Renal cortical epithelial cell (primary cell): ENCODE measurements at regions not wholly inside any gene's neighbourhood (a gene's known extent, or its start where the extent isn't known, plus 50 kb on each side); places are given as distances from the start of the nearest gene placed in this dataset.

ENCODE experiments used
- DNase-seq: peaks from one replicate; pipeline ENCODE4 v3.0.0-alpha.2; 2011; ENCODE audit warnings: low read depth

GRCh38 chr4:116438417-116438816 lies 647.0 kb downstream of the TRAM1L1 start:
- no peak for DNase-seq

GRCh38 chr4:116427666-116428065 lies 657.7 kb downstream of the TRAM1L1 start:
- no peak for DNase-seq

- DNase-seq: no peak
Measured at GRCh38 chr4:116413222-116413621, 672.2 kb downstream of the TRAM1L1 start.

- DNase-seq: peak; percentile 74
Measured at GRCh38 chr4:116401293-116401692, 684.1 kb downstream of the TRAM1L1 start.

- DNase-seq: peak; percentile 32
Measured at GRCh38 chr4:116400480-116400879, 684.9 kb downstream of the TRAM1L1 start.

GRCh38 chr4:116397714-116398113 lies 687.7 kb downstream of the TRAM1L1 start:
- no peak for DNase-seq

- DNase-seq: no peak
Measured at GRCh38 chr4:116397291-116397690, 688.1 kb downstream of the TRAM1L1 start.

GRCh38 chr4:116395408-116395807 lies 690.0 kb downstream of the TRAM1L1 start:
- no peak for DNase-seq

GRCh38 chr4:116391020-116391419 lies 694.4 kb downstream of the TRAM1L1 start:
- no peak for DNase-seq

- no peak for DNase-seq
Measured at GRCh38 chr4:116389139-116389538, 696.2 kb downstream of the TRAM1L1 start.

GRCh38 chr4:116387937-116388474 lies 697.4 kb downstream of the TRAM1L1 start:
- no peak for DNase-seq

- no peak for DNase-seq
Measured at GRCh38 chr4:116386856-116387255, 698.5 kb downstream of the TRAM1L1 start.

GRCh38 chr4:116385583-116385982 lies 699.8 kb downstream of the TRAM1L1 start:
- DNase-seq: no peak

- DNase-seq: no peak
Measured at GRCh38 chr4:116374815-116375214, 710.6 kb downstream of the TRAM1L1 start.

- no peak for DNase-seq
Measured at GRCh38 chr4:116362583-116362982, 722.8 kb downstream of the TRAM1L1 start.

GRCh38 chr4:116361790-116362189 lies 723.6 kb downstream of the TRAM1L1 start:
- no peak for DNase-seq

GRCh38 chr4:116358633-116359222 lies 726.6 kb downstream of the TRAM1L1 start:
- peak; percentile 78 for DNase-seq

- peak; percentile 13 for DNase-seq
Measured at GRCh38 chr4:116357758-116358157, 727.6 kb downstream of the TRAM1L1 start.

GRCh38 chr4:116346750-116347149 lies 738.6 kb downstream of the TRAM1L1 start:
- DNase-seq: no peak

- no peak for DNase-seq
Measured at GRCh38 chr4:116343809-116344208, 741.6 kb downstream of the TRAM1L1 start.

- DNase-seq: no peak
Measured at GRCh38 chr4:116342143-116342542, 743.2 kb downstream of the TRAM1L1 start.

GRCh38 chr4:116332508-116332907 lies 752.9 kb downstream of the TRAM1L1 start:
- no peak for DNase-seq

GRCh38 chr4:116328261-116328860 lies 757.0 kb downstream of the TRAM1L1 start:
- DNase-seq: no peak

GRCh38 chr4:116323606-116324005 lies 761.8 kb downstream of the TRAM1L1 start:
- no peak for DNase-seq
